WTC11 (cell line): ENCODE measurements at regions not wholly inside any gene's neighbourhood (a gene's known extent, or its start where the extent isn't known, plus 50 kb on each side); places are given as distances from the start of the nearest gene placed in this dataset.

Source experiments
- ATAC-seq: fragments of 200-7000 bp; cut with Tn5 transposase; 2 replicates; pipeline ENCODE4 v1.10.0; 2021; ENCODE audit warnings: mild to moderate bottlenecking, moderate library complexity
- CTCF ChIA-PET: fragments of 300-600 bp; sonication (Branson Sonifier 250); formaldehyde crosslinking; loops from one replicate; lab custom pipeline; 2021; ENCODE audit warnings: antibody characterized with exemption; lab: Charles Lee
- POLR2A ChIA-PET: fragments of 350-600 bp; sonication (Branson Sonifier 250); formaldehyde crosslinking; loops from one replicate; lab custom pipeline; 2021; ENCODE audit warnings: antibody characterized with exemption; lab: Charles Lee
- DNase-seq: peaks from one replicate; pipeline ENCODE4 v3.0.0; 2021; ENCODE audit warnings: low spot score
- H3K27ac Mint-ChIP-seq: 2 replicates; pipeline ENCODE4 v1.8.0; 2021; ENCODE audit warnings: mixed read lengths
- H3K27me3 Mint-ChIP-seq: 2 replicates; pipeline ENCODE4 v1.8.0; 2021; ENCODE audit warnings: low read depth, mild to moderate bottlenecking, moderate library complexity, mixed read lengths
- H3K36me3 Mint-ChIP-seq: 2 replicates; pipeline ENCODE4 v1.8.0; 2021; ENCODE audit warnings: mixed read lengths
- H3K4me1 Mint-ChIP-seq: 2 replicates; pipeline ENCODE4 v1.8.0; 2022; ENCODE audit warnings: mixed read lengths
- H3K4me3 Mint-ChIP-seq: 2 replicates; pipeline ENCODE4 v1.8.0; 2021; ENCODE audit warnings: mild to moderate bottlenecking, moderate library complexity, mixed read lengths
- H3K9me3 Mint-ChIP-seq: 2 replicates; pipeline ENCODE4 v1.8.0; 2021; ENCODE audit warnings: mixed read lengths
- AR ChIP-seq: fragments of 250-450 bp; sonication (Bioruptor Pico); IDR thresholded peaks from 2 replicates; pipeline ENCODE4 v1.9.0; 2021; ENCODE audit warnings: mild to moderate bottlenecking
- ATF1 ChIP-seq: sonication (generic); formaldehyde crosslinking; IDR thresholded peaks from 2 replicates; pipeline ENCODE4 v1.8.1; 2023; ENCODE audit warnings: mild to moderate bottlenecking, moderate library complexity, missing genetic modification reagents
- ATF2 ChIP-seq: sonication (generic); formaldehyde crosslinking; IDR thresholded peaks from 2 replicates; pipeline ENCODE4 v1.8.1; 2022; ENCODE audit warnings: low read depth, missing genetic modification reagents, borderline replicate concordance
- CBFB ChIP-seq: sonication (generic); formaldehyde crosslinking; IDR thresholded peaks from 2 replicates; pipeline ENCODE4 v1.8.1; 2022; ENCODE audit warnings: mild to moderate bottlenecking, low read depth, missing genetic modification reagents
- E2F5 ChIP-seq: sonication (generic); formaldehyde crosslinking; IDR thresholded peaks from 2 replicates; pipeline ENCODE4 v1.8.1; 2022; ENCODE audit warnings: mild to moderate bottlenecking, moderate library complexity, missing genetic modification reagents
- FOXJ3 ChIP-seq: sonication (generic); formaldehyde crosslinking; IDR thresholded peaks from 2 replicates; pipeline ENCODE4 v1.9.0; 2021; ENCODE audit warnings: missing genetic modification reagents, mild to moderate bottlenecking, borderline replicate concordance
- FOXP4 ChIP-seq: sonication (generic); formaldehyde crosslinking; IDR thresholded peaks from 2 replicates; pipeline ENCODE4 v1.8.0; 2022; ENCODE audit warnings: mild to moderate bottlenecking, missing genetic modification reagents
- JAZF1 ChIP-seq: fragments of 250-450 bp; sonication (Bioruptor Pico); IDR thresholded peaks from 2 replicates; pipeline ENCODE4 v1.9.0; 2021; ENCODE audit warnings: moderate library complexity, mild to moderate bottlenecking, inconsistent platforms
- KAT7 ChIP-seq: sonication (generic); formaldehyde crosslinking; IDR thresholded peaks from 2 replicates; pipeline ENCODE4 v1.8.1; 2023; ENCODE audit warnings: missing genetic modification reagents, mild to moderate bottlenecking, borderline replicate concordance
- NR3C1 ChIP-seq: sonication (generic); formaldehyde crosslinking; conservative IDR thresholded peaks from 2 replicates; pipeline ENCODE4 v1.8.1; 2023; ENCODE audit warnings: low read depth, mild to moderate bottlenecking, missing genetic modification reagents
- OVOL2 ChIP-seq: fragments of 250-450 bp; sonication (Bioruptor Pico); IDR thresholded peaks from 2 replicates; pipeline ENCODE4 v1.9.0; 2021; ENCODE audit warnings: mild to moderate bottlenecking, borderline replicate concordance
- RORB ChIP-seq: fragments of 250-450 bp; sonication (Bioruptor Pico); IDR thresholded peaks from 2 replicates; pipeline ENCODE4 v1.9.0; 2021; ENCODE audit warnings: mild to moderate bottlenecking
- SOX15 ChIP-seq: fragments of 250-450 bp; sonication (Bioruptor Pico); IDR thresholded peaks from 2 replicates; pipeline ENCODE4 v1.9.0; 2021; ENCODE audit warnings: mild to moderate bottlenecking
- TCF7 ChIP-seq: sonication (generic); formaldehyde crosslinking; IDR thresholded peaks from 2 replicates; pipeline ENCODE4 v1.8.0; 2022; ENCODE audit warnings: mild to moderate bottlenecking, low read depth, missing genetic modification reagents, moderate library complexity
- USF2 ChIP-seq: sonication (generic); formaldehyde crosslinking; IDR thresholded peaks from 2 replicates; pipeline ENCODE4 v1.8.1; 2023; ENCODE audit warnings: mild to moderate bottlenecking, missing genetic modification reagents, moderate library complexity
- ZBTB21 ChIP-seq: sonication (generic); formaldehyde crosslinking; IDR thresholded peaks from 2 replicates; pipeline ENCODE4 v1.8.1; 2023; ENCODE audit warnings: mild to moderate bottlenecking, missing genetic modification reagents, borderline replicate concordance
- ZNF416 ChIP-seq: fragments of 250-450 bp; sonication (Bioruptor Pico); IDR thresholded peaks from 2 replicates; pipeline ENCODE4 v1.9.0; 2021; ENCODE audit warnings: mild to moderate bottlenecking, inconsistent platforms
- ZNF425 ChIP-seq: fragments of 250-450 bp; sonication (Bioruptor Pico); conservative IDR thresholded peaks from 2 replicates; pipeline ENCODE4 v1.9.0; 2021; ENCODE audit warnings: mild to moderate bottlenecking
- ZNF671 ChIP-seq: fragments of 250-450 bp; sonication (Bioruptor Pico); IDR thresholded peaks from 2 replicates; pipeline ENCODE4 v1.8.0; 2021; ENCODE audit warnings: mild to moderate bottlenecking

- no peaks in the 10 kb centered on the region for H3K36me3 Mint-ChIP-seq
- ATAC-seq (no peak), DNase-seq (no peak)
- peaks cover 25% of the 10 kb centered on the region for H3K9me3 Mint-ChIP-seq
- peaks cover 5% of the 10 kb centered on the region; the same call in 1 of the 2 replicates for H3K4me1 Mint-ChIP-seq
- H3K27ac Mint-ChIP-seq = no peak overlapping the region
- no peaks in the 10 kb centered on the region for H3K27me3 Mint-ChIP-seq
- CTCF ChIA-PET = no interaction called here
- POLR2A ChIA-PET = no interaction called here
- TF ChIP-seq OVOL2 (CRISPR knock-in tag) (no peak), TCF7 (CRISPR knock-in tag) (no peak), JAZF1 (CRISPR knock-in tag) (no peak)
- no peak overlapping the region for H3K4me3 Mint-ChIP-seq
Measured at GRCh38 chr16:49100366-49100765, 181.3 kb downstream of the CBLN1 start.

- ATAC-seq = no peak
- Mint-ChIP-seq H3K4me1 (peaks cover 5% of the 10 kb centered on the region; the same call in 1 of the 2 replicates), H3K27ac (no peak overlapping the region), H3K27me3 (no peaks in the 10 kb centered on the region), H3K4me3 (no peak overlapping the region), H3K36me3 (no peaks in the 10 kb centered on the region), H3K9me3 (peaks cover 19% of the 10 kb centered on the region)
- ChIA-PET POLR2A (interaction anchor here (0.7 kb wide), 1 partner anchor 347 kb away, joined by 3 read pairs; no protein-coding TSS in a partner anchor), CTCF (no interaction called here)
- DNase-seq = no peak
- no peak for TF ChIP-seq ZNF671 (CRISPR knock-in tag)
- TF ChIP-seq CBFB = no peak
- no peak for TF ChIP-seq NR3C1 (CRISPR knock-in tag)
- TF ChIP-seq SOX15 = no peak
- TF ChIP-seq KAT7 (CRISPR knock-in tag) = no peak
- no peak for TF ChIP-seq RORB (CRISPR knock-in tag)
Measured at GRCh38 chr16:49097964-49098363, 183.7 kb downstream of the CBLN1 start.

GRCh38 chr16:49096176-49096945 is 185.3 kb downstream of the CBLN1 start:
- TF ChIP-seq ZBTB21 (no peak), ATF2 (CRISPR knock-in tag) (no peak), JAZF1 (CRISPR knock-in tag) (no peak), USF2 (no peak), FOXP4 (CRISPR knock-in tag) (no peak), E2F5 (CRISPR knock-in tag) (no peak), ZNF425 (CRISPR knock-in tag) (no peak), AR (CRISPR knock-in tag) (no peak), ATF1 (CRISPR knock-in tag) (no peak), FOXJ3 (no peak), ZNF416 (CRISPR knock-in tag) (no peak)
- peaks cover 7% of the 10 kb centered on the region; the same call in 1 of the 2 replicates for H3K4me1 Mint-ChIP-seq
- H3K4me3 Mint-ChIP-seq = no peak overlapping the region
- H3K36me3 Mint-ChIP-seq = no peaks in the 10 kb centered on the region
- peaks cover 14% of the 10 kb centered on the region for H3K9me3 Mint-ChIP-seq
- no peak overlapping the region for H3K27ac Mint-ChIP-seq
- ChIA-PET CTCF (no interaction called here), POLR2A (no interaction called here)
- H3K27me3 Mint-ChIP-seq = no peaks in the 10 kb centered on the region
- ATAC-seq (no peak), DNase-seq (no peak)
